ACC112 (cell line): ENCODE measurements at regions not wholly inside any gene's neighbourhood (a gene's known extent, or its start where the extent isn't known, plus 50 kb on each side); places are given as distances from the start of the nearest gene placed in this dataset.

Source experiments
- H2AFZ ChIP-seq: fragments of 200-600 bp; sonication (generic); one replicate; pipeline ENCODE4 v1.6.0; 2017; ENCODE audit warnings: antibody characterized with exemption, low read length; ENCODE audit not compliant: unreplicated experiment
- H3K27ac ChIP-seq: fragments of 200-600 bp; sonication (generic); 2 replicates; pipeline ENCODE4 v1.5.1; 2014; ENCODE audit warnings: low read depth, mild to moderate bottlenecking, antibody characterized with exemption, low read length, moderate library complexity
- H3K27me3 ChIP-seq: fragments of 200-600 bp; sonication (generic); 2 replicates; pipeline ENCODE4 v1.6.1; 2014; ENCODE audit warnings: mild to moderate bottlenecking, antibody characterized with exemption, low read length, moderate library complexity, mixed read lengths; ENCODE audit not compliant: insufficient read depth
- H3K36me3 ChIP-seq: fragments of 200-600 bp; sonication (generic); 2 replicates; pipeline ENCODE4 v1.6.1; 2016; ENCODE audit warnings: mild to moderate bottlenecking, antibody characterized with exemption, low read length, moderate library complexity, mixed read lengths; ENCODE audit not compliant: insufficient read depth
- H3K4me1 ChIP-seq: fragments of 200-600 bp; sonication (generic); one replicate; pipeline ENCODE4 v1.6.1; 2016; ENCODE audit warnings: low read length, mixed read lengths; ENCODE audit not compliant: insufficient read depth, unreplicated experiment, control insufficient read depth
- H3K4me3 ChIP-seq: fragments of 200-600 bp; sonication (generic); 2 replicates; pipeline ENCODE4 v1.5.1; 2014; ENCODE audit warnings: mild to moderate bottlenecking, low read depth, low read length
- H3K79me2 ChIP-seq: fragments of 200-600 bp; sonication (generic); one replicate; pipeline ENCODE4 v1.6.0; 2016; ENCODE audit warnings: low read length; ENCODE audit not compliant: control insufficient read depth, unreplicated experiment, insufficient read depth

DNA sequence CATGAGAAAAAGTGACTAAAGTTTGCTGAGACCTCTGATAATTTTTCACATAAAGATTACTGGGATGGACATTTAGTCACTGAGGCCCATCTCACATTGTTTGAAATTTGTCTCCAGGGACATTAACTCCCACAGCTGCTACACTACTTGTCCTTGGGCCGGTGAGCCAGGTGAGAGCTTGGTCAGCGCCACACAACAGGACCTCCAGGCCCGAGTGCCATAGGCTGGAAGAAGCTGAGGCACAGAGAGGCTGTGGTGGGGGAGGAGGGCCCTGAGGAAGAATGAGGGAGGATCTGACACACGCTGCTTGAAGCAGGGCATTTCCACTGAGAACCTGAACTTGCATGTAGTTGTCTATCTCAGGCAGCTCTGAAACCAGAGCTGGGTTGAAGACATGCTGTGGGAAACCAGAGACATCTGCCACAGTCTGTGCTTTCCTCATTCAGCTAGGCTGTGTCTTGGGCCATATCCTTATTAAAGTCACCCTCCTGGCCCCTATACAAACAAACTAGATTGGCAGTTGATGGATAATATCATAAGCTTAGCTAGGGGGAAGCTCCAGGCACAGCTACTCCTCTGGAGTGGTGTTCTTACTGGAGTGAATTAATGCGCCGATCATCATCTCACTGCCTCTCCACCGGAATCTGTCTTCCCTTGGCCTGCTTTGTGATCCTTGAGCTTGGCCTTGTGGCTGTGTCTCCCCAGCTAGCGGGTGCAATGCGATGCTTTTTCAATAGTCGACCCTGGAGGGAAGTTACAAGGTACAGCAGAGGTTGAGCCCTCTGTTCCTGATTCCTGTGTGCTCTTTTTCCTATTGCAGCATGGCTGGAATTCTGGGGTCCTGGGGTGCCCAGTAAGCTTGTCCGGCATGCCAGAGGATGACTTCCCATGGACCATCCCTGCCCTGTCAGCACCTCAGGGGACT is 225.3 kb upstream of the B3GAT1 start:
- Histone ChIP-seq H3K36me3 (no peaks in the 10 kb centered on the region), H3K79me2 (no peaks in the 10 kb centered on the region), H3K4me3 (no peak overlapping the region), H3K4me1 (no peaks in the 10 kb centered on the region), H3K27ac (no peak overlapping the region), H2AFZ (no peak overlapping the region), H3K27me3 (no peaks in the 10 kb centered on the region)

GRCh38 chr11:134636071-134636470 is 224.0 kb upstream of the B3GAT1 start:
- Histone ChIP-seq H3K4me3 (no peak overlapping the region), H3K79me2 (no peaks in the 10 kb centered on the region), H2AFZ (no peak overlapping the region), H3K27ac (no peak overlapping the region), H3K27me3 (no peaks in the 10 kb centered on the region), H3K36me3 (no peaks in the 10 kb centered on the region), H3K4me1 (no peaks in the 10 kb centered on the region)

- H3K36me3 ChIP-seq, result no peaks in the 10 kb centered on the region
- no peak overlapping the region for H2AFZ ChIP-seq
- no peaks in the 10 kb centered on the region for H3K4me1 ChIP-seq
- H3K27ac ChIP-seq, result no peak overlapping the region
- H3K4me3 ChIP-seq, result no peak overlapping the region
- H3K79me2 ChIP-seq, result no peaks in the 10 kb centered on the region
- no peaks in the 10 kb centered on the region for H3K27me3 ChIP-seq
Observed at GRCh38 chr11:134634897-134635831, 223.1 kb upstream of the B3GAT1 start.

DNA sequence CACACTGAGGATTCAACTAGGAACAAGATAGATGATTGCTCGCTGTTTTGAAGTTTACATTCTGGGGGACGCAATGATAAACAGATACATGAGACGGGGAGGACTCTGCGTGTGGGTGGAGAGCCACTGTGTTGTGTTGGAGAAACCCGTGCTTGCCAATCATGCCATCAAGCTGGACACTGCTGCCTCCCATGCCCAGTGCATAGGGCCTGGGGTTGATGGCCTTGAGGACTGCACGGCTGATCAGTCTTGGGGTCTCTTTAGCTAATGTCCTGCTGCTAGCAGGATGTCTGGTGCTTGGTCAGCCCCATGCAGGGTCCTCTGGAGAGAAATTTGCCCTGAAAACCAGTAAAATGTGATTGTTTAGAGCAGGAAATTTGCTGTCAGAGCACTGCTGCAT is 221.2 kb upstream of the B3GAT1 start:
- no peaks in the 10 kb centered on the region for H3K36me3 ChIP-seq
- H3K79me2 ChIP-seq, result no peaks in the 10 kb centered on the region
- H3K27me3 ChIP-seq, result no peaks in the 10 kb centered on the region
- no peak overlapping the region for H3K27ac ChIP-seq
- no peaks in the 10 kb centered on the region for H3K4me1 ChIP-seq
- H2AFZ ChIP-seq, result no peak overlapping the region
- no peak overlapping the region for H3K4me3 ChIP-seq

DNA sequence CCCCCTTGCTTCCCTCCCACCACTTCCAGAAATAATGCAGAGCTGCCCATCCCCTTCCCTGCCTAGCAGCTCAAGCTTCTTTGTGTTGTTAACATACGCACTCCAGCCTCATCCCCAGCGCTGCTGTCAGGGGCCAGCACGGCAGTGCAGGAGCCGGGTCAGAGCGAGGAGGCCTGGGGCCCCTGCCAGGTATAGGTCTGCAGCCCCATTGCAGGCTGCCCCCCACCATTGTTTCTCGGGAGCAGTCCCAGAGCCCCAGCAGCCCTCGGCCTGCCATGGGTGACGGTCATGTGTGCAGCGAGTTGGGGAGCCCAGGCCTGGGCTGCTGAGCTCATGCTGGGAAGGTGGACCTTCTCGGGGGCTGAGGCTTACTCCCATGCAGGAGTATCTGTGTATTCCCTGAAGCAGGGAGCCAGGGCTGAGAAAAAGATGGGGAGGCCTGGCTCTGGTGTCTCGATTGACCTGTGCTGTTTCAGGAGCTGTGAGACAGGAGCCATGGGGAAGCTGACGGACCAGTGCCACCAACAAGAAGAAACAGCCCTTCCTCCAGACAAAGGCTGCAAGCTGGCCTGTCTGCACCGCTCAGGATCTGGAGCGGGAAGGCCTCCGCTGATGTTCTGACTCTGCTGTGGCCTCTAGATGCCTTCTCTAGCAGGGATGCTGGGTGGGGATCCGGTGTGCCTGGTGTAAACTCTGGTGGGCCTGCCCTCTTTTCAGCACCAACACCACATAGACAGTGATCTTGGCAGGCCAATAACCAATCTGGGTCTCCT is 220.5 kb upstream of the B3GAT1 start:
- Histone ChIP-seq H3K27ac (no peak overlapping the region), H2AFZ (no peak overlapping the region), H3K4me3 (no peak overlapping the region), H3K4me1 (no peaks in the 10 kb centered on the region), H3K27me3 (no peaks in the 10 kb centered on the region), H3K36me3 (no peaks in the 10 kb centered on the region), H3K79me2 (no peaks in the 10 kb centered on the region)

DNA sequence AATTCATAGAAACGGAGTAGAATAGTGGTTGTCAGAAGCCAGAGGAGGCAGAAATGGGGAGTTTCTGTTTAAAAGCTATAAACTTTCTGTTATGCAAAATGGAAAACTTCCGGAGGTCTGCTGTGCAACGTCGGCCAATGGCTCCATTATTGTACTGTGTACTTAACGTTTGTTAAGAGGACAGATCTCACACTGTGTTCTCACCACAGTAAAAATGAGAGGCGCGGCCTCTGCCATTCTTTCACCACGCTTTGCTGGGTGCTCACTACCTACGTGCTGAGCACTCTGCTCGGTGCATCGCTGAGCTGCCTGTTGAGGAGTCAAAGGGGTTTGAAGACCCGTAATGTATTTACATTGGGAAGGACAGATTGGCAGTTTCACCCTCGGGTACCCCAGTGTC is 218.8 kb upstream of the B3GAT1 start:
- H3K27ac ChIP-seq, result no peak overlapping the region
- H3K4me1 ChIP-seq, result no peaks in the 10 kb centered on the region
- H3K4me3 ChIP-seq, result no peak overlapping the region
- H2AFZ ChIP-seq, result no peak overlapping the region
- no peaks in the 10 kb centered on the region for H3K79me2 ChIP-seq
- no peaks in the 10 kb centered on the region for H3K27me3 ChIP-seq
- H3K36me3 ChIP-seq, result no peaks in the 10 kb centered on the region

- H3K27ac ChIP-seq, result no peak overlapping the region
- no peak overlapping the region for H3K4me3 ChIP-seq
- H3K27me3 ChIP-seq, result no peaks in the 10 kb centered on the region
- H2AFZ ChIP-seq, result no peak overlapping the region
- H3K4me1 ChIP-seq, result no peaks in the 10 kb centered on the region
- H3K36me3 ChIP-seq, result no peaks in the 10 kb centered on the region
- H3K79me2 ChIP-seq, result no peaks in the 10 kb centered on the region
Observed at GRCh38 chr11:134628426-134628825, 216.4 kb upstream of the B3GAT1 start.

DNA sequence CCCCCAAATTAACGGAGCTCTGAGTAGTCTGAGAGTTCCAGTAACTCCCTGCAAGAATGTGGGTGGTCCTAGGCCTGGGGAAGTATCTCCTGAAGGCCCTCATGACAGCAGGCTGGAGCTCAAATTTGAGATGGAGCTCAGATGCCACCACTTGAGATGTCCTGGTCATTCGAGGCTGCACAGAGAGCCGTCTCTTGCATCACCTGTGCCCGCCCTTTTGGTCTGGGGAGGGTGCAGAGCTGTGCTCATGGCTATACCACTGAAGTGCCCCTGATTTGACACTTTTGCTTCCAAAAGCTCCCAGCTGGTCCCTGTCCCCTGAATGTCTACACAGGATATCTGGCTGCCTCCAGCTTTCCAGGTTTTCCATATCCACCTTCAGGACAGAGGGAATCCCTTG is 214.0 kb upstream of the B3GAT1 start:
- no peak overlapping the region for H2AFZ ChIP-seq
- no peaks in the 10 kb centered on the region for H3K79me2 ChIP-seq
- H3K36me3 ChIP-seq, result no peaks in the 10 kb centered on the region
- H3K4me3 ChIP-seq, result no peak overlapping the region
- no peaks in the 10 kb centered on the region for H3K27me3 ChIP-seq
- H3K27ac ChIP-seq, result no peak overlapping the region
- no peaks in the 10 kb centered on the region for H3K4me1 ChIP-seq

GRCh38 chr11:134625631-134626030 is 213.6 kb upstream of the B3GAT1 start:
- Histone ChIP-seq H2AFZ (no peak overlapping the region), H3K27ac (no peak overlapping the region), H3K79me2 (no peaks in the 10 kb centered on the region), H3K27me3 (no peaks in the 10 kb centered on the region), H3K36me3 (no peaks in the 10 kb centered on the region), H3K4me1 (no peaks in the 10 kb centered on the region), H3K4me3 (no peak overlapping the region)

- no peaks in the 10 kb centered on the region for H3K27me3 ChIP-seq
- no peaks in the 10 kb centered on the region for H3K4me1 ChIP-seq
- no peak overlapping the region for H3K27ac ChIP-seq
- no peak overlapping the region for H3K4me3 ChIP-seq
- no peaks in the 10 kb centered on the region for H3K79me2 ChIP-seq
- no peak overlapping the region for H2AFZ ChIP-seq
- no peaks in the 10 kb centered on the region for H3K36me3 ChIP-seq
Observed at GRCh38 chr11:134625151-134625550, 213.1 kb upstream of the B3GAT1 start.
